T-helper 17 cell (primary cell): ENCODE measurements at regions not wholly inside any gene's neighbourhood (a gene's known extent, or its start where the extent isn't known, plus 50 kb on each side); places are given as distances from the start of the nearest gene placed in this dataset.

Source experiments
- ATAC-seq: fragments of 150-1000 bp; cut with Tn5 transposase; 2 replicates; pipeline ENCODE4 v1.10.0; 2021; ENCODE audit warnings: mild to moderate bottlenecking, moderate library complexity
- DNase-seq, 3 donors: peaks; one replicate each; pipeline versions ENCODE4 v3.0.0 to v3.0.0-alpha.2; 2020 to 2021
- H3K9me3 ChIP-seq: one replicate; pipeline ENCODE4 v1.7.0; 2013; ENCODE audit warnings: low read length, mild to moderate bottlenecking; ENCODE audit not compliant: control insufficient read depth, poor library complexity, severe bottlenecking
- H3K27ac Mint-ChIP-seq: one replicate; pipeline ENCODE4 v1.8.0; 2022; ENCODE audit warnings: mild to moderate bottlenecking, moderate library complexity, mixed read lengths
- H3K27me3 Mint-ChIP-seq: one replicate; pipeline ENCODE4 v1.8.0; 2022; ENCODE audit warnings: mixed read lengths
- H3K36me3 Mint-ChIP-seq: one replicate; pipeline ENCODE4 v1.8.0; 2022; ENCODE audit warnings: low read depth, mixed read lengths
- H3K4me1 Mint-ChIP-seq: one replicate; pipeline ENCODE4 v1.8.0; 2022; ENCODE audit warnings: mild to moderate bottlenecking, mixed read lengths
- H3K4me3 Mint-ChIP-seq: one replicate; pipeline ENCODE4 v1.8.0; 2022; ENCODE audit warnings: mild to moderate bottlenecking, moderate library complexity, mixed read lengths

DNA sequence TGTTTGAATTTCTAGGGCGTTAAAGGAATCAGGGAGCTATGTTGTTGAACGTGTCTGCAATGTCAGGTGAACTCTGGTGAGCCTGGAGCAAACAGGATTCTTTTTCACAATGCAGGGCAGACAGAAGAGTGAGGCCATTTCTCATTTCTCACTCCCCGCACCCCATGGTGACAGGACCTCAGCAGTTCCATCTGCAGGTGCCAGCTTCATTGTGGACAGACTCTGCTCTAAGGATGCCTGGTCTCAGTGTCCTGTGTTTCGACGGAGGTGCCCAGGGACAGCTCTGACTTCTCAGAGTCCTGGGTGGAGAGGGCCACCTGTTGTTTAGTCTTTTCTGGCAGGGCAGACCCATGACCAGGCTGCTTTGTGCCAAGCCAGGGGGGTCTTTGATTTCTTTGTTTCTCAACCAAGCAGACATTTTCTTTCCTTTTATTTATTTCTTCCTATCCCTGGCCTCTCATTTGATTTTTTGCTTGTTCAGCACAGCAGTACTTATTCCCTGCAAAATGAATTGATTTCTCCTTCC, 201.5 kb downstream of the RNF144A start:
- no peak for ATAC-seq
- Mint-ChIP-seq H3K27ac (peak overlapping the region; percentile 54), H3K4me3 (no peak overlapping the region), H3K4me1 (no peaks in the 10 kb centered on the region), H3K27me3 (no peaks in the 10 kb centered on the region), H3K36me3 (peaks cover 2% of the 10 kb centered on the region)
- H3K9me3 ChIP-seq: no peaks in the 10 kb centered on the region
- no peak for DNase-seq

DNA sequence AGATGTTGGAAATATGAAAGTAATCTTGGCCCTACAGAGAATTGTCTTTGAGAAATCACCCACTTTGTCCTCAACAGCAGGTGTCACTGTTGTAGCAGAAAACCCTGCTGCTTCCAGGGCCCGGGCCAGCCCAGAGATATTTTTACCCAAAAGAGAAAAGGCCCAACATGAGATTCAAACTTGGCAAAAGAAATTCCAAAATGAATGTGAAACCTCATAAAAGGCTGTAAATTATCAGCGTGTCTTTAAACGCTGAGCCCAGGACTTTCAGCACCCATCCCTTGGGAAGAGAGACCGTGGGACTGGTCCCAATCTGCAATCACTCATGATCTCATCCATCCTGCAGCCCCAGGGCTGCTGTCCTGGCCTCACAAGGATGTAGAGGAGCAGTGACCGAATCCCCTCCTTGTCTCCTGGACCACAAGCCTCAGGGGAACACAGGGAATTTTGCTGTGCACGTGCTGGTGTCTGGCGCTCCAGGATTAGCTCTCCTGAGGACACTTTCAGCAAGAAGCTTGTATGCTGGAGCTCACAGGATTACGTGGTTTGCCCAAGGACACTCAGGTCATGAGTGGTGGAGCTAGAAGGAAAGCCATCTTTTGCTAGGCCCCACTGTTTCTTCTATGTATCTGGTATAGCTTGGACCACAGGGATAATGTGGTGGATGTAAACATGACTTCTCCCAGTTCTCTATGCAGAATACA, 202.1 kb downstream of the RNF144A start:
- peak overlapping the region; percentile 43 for H3K27ac Mint-ChIP-seq
- H3K36me3 Mint-ChIP-seq: peaks cover 2% of the 10 kb centered on the region
- ATAC-seq: no peak
- no peaks in the 10 kb centered on the region for H3K9me3 ChIP-seq
- H3K4me3 Mint-ChIP-seq: no peak overlapping the region
- no peaks in the 10 kb centered on the region for H3K27me3 Mint-ChIP-seq
- DNase-seq: no peak
- no peaks in the 10 kb centered on the region for H3K4me1 Mint-ChIP-seq

GRCh38 chr2:7121851-7122250, 204.6 kb downstream of the RNF144A start:
- H3K9me3 ChIP-seq: no peaks in the 10 kb centered on the region
- no peak for DNase-seq
- H3K4me1 Mint-ChIP-seq: no peaks in the 10 kb centered on the region
- no peak for ATAC-seq
- H3K27me3 Mint-ChIP-seq: no peaks in the 10 kb centered on the region
- H3K4me3 Mint-ChIP-seq: no peak overlapping the region
- H3K36me3 Mint-ChIP-seq: no peaks in the 10 kb centered on the region
- no peak overlapping the region for H3K27ac Mint-ChIP-seq

- no peaks in the 10 kb centered on the region for H3K9me3 ChIP-seq
- Mint-ChIP-seq H3K4me3 (no peak overlapping the region), H3K27me3 (no peaks in the 10 kb centered on the region), H3K36me3 (no peaks in the 10 kb centered on the region), H3K27ac (no peak overlapping the region), H3K4me1 (no peaks in the 10 kb centered on the region)
- ATAC-seq: no peak
- DNase-seq: no peak
Measured at GRCh38 chr2:7127156-7127555, 209.9 kb downstream of the RNF144A start.

GRCh38 chr2:7127687-7128086, 210.5 kb downstream of the RNF144A start:
- H3K9me3 ChIP-seq: no peaks in the 10 kb centered on the region
- DNase-seq (no peak), ATAC-seq (no peak)
- no peak overlapping the region for H3K27ac Mint-ChIP-seq
- H3K4me3 Mint-ChIP-seq: no peak overlapping the region
- no peaks in the 10 kb centered on the region for H3K36me3 Mint-ChIP-seq
- H3K4me1 Mint-ChIP-seq: peaks cover 2% of the 10 kb centered on the region
- H3K27me3 Mint-ChIP-seq: no peaks in the 10 kb centered on the region

- no peak overlapping the region for H3K4me3 Mint-ChIP-seq
- no peaks in the 10 kb centered on the region for H3K36me3 Mint-ChIP-seq
- ATAC-seq (no peak), DNase-seq (no peak)
- peaks cover 2% of the 10 kb centered on the region for H3K4me1 Mint-ChIP-seq
- H3K27me3 Mint-ChIP-seq: peaks cover 13% of the 10 kb centered on the region
- H3K27ac Mint-ChIP-seq: no peak overlapping the region
- H3K9me3 ChIP-seq: no peaks in the 10 kb centered on the region
Measured at GRCh38 chr2:7131261-7131660, 214.0 kb downstream of the RNF144A start.

DNA sequence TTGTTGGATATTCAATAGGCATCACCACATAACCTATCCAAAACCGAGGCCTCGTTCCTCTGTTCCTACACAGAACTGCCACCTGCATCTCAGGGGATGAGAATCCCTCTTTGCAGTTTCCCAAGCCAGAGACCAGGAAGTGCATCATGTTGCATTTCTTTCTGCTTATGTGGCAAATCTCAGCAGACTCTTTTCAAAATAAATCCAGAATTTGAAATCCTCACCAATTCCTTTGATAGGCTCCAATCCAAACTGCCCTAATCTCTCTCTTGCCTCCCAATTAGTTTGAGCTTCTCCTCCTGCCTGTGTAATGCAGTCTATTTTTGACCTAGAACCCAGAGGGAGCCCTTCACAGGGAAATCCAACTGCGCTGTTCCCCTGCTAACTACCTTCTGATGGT, 215.5 kb downstream of the RNF144A start:
- Mint-ChIP-seq H3K4me1 (peaks cover 2% of the 10 kb centered on the region), H3K27ac (no peak overlapping the region), H3K27me3 (peaks cover 14% of the 10 kb centered on the region), H3K36me3 (no peaks in the 10 kb centered on the region), H3K4me3 (no peak overlapping the region)
- ATAC-seq (no peak), DNase-seq (no peak)
- no peaks in the 10 kb centered on the region for H3K9me3 ChIP-seq

GRCh38 chr2:7133521-7133920, 216.3 kb downstream of the RNF144A start:
- Mint-ChIP-seq H3K27ac (no peak overlapping the region), H3K4me1 (peaks cover 2% of the 10 kb centered on the region), H3K27me3 (peaks cover 14% of the 10 kb centered on the region), H3K36me3 (no peaks in the 10 kb centered on the region), H3K4me3 (no peak overlapping the region)
- H3K9me3 ChIP-seq: no peaks in the 10 kb centered on the region
- DNase-seq: no peak
- ATAC-seq: no peak

DNA sequence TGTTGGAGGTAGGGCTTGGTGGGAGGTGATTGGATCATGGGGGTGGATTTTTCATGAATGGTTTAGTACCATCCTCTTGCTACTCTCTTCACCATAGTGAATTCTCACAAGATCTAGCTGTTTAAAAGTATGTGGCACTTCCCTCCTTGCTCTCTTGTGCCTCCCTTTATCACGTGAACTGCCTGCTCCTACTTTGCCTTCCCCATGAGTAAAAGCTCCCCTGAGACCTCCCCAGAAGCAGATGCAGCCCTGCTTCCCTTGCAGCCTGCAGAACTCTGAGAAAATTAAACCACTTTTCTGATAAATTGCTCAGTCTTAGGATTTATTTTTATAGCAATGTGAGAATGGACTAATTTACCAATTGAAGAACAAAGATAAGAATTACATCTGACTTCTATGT, 223.1 kb downstream of the RNF144A start:
- H3K4me1 Mint-ChIP-seq: no peaks in the 10 kb centered on the region
- DNase-seq: no peak
- no peak overlapping the region for H3K4me3 Mint-ChIP-seq
- H3K9me3 ChIP-seq: no peaks in the 10 kb centered on the region
- ATAC-seq: no peak
- peaks cover 5% of the 10 kb centered on the region for H3K27me3 Mint-ChIP-seq
- no peak overlapping the region for H3K27ac Mint-ChIP-seq
- no peaks in the 10 kb centered on the region for H3K36me3 Mint-ChIP-seq

DNA sequence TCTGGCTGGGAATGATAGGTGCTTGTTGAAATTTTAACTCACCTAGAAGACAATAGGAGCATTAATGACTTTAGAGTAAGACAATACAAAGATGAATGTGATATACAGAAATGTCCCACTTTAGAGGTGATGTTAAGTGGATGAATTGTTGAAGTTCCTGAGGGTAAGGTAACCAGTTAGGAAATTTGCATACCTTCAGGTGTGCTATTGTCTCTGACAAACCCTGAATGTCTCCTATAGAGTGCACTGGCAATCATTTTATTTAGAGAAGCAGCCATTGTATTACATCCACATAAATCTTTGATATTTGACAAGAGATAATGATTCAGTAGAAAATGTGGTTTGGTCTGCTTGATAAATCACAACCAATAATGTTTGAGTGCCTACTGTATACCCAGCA, 228.5 kb downstream of the RNF144A start:
- H3K4me3 Mint-ChIP-seq: no peak overlapping the region
- H3K4me1 Mint-ChIP-seq: no peaks in the 10 kb centered on the region
- H3K27ac Mint-ChIP-seq: no peak overlapping the region
- H3K27me3 Mint-ChIP-seq: no peaks in the 10 kb centered on the region
- DNase-seq (no peak), ATAC-seq (no peak)
- no peaks in the 10 kb centered on the region for H3K9me3 ChIP-seq
- no peaks in the 10 kb centered on the region for H3K36me3 Mint-ChIP-seq

DNA sequence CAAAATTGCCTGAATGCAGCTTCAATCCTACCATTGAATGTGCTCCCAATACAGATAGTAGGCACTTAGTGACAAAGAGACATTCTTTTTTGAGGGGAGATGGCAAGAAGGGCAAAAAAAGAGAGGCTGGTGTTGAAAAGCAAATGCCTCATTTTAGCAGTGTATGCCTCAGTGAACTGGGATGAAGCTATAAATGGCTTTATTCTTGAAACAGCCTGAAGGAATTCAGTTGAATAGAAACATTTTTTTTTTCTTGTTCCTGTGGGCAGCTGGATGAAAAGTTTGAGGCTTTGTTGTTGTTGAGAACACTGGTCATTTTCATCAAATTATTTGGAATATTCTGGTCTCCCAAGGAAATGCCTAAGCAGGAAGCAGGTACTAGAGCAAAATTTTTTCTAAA, 228.9 kb downstream of the RNF144A start:
- H3K36me3 Mint-ChIP-seq: no peaks in the 10 kb centered on the region
- no peaks in the 10 kb centered on the region for H3K27me3 Mint-ChIP-seq
- no peak overlapping the region for H3K4me3 Mint-ChIP-seq
- H3K27ac Mint-ChIP-seq: no peak overlapping the region
- H3K4me1 Mint-ChIP-seq: no peaks in the 10 kb centered on the region
- DNase-seq (no peak), ATAC-seq (no peak)
- no peaks in the 10 kb centered on the region for H3K9me3 ChIP-seq

- H3K4me1 Mint-ChIP-seq: no peaks in the 10 kb centered on the region
- H3K9me3 ChIP-seq: no peaks in the 10 kb centered on the region
- ATAC-seq (no peak), DNase-seq (no peak)
- no peaks in the 10 kb centered on the region for H3K36me3 Mint-ChIP-seq
- H3K4me3 Mint-ChIP-seq: no peak overlapping the region
- H3K27ac Mint-ChIP-seq: no peak overlapping the region
- H3K27me3 Mint-ChIP-seq: no peaks in the 10 kb centered on the region
Measured at GRCh38 chr2:7154656-7155055, 237.4 kb downstream of the RNF144A start.

- ATAC-seq: no peak
Measured at GRCh38 chr2:7161501-7161900, 244.3 kb downstream of the RNF144A start.

DNA sequence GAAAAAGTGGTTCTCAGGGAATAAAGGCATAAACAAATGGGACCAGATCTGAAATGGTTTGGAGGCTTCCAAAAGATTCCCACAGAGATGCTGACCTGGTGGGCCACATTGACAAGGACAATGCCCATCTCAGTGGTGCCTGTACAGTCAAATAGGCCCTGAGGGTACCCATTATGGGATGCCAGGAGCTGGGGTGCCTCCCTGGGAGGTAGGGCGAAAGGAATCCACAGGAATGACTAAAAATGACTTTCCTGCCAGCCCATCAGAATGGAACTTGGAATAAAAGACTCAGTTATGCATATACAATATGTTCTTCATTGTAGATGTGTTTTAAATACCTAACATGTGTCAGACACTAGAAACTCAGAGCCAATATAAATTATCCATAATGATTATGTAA, 248.5 kb downstream of the RNF144A start:
- H3K4me1 Mint-ChIP-seq: no peaks in the 10 kb centered on the region
- peaks cover 6% of the 10 kb centered on the region for H3K36me3 Mint-ChIP-seq
- ATAC-seq (no peak), DNase-seq (no peak)
- no peaks in the 10 kb centered on the region for H3K9me3 ChIP-seq
- peaks cover 9% of the 10 kb centered on the region for H3K27me3 Mint-ChIP-seq
- no peak overlapping the region for H3K27ac Mint-ChIP-seq
- no peak overlapping the region for H3K4me3 Mint-ChIP-seq

More at GRCh38 chr2:7161501-7161900, 244.3 kb downstream of the RNF144A start:
- DNase-seq: no peak
- Mint-ChIP-seq H3K36me3 (peaks cover 3% of the 10 kb centered on the region), H3K27ac (no peak overlapping the region), H3K4me3 (no peak overlapping the region), H3K27me3 (no peaks in the 10 kb centered on the region), H3K4me1 (no peaks in the 10 kb centered on the region)
- no peaks in the 10 kb centered on the region for H3K9me3 ChIP-seq
